Smooth muscle cell (in vitro differentiated cells): ENCODE measurements at regions not wholly inside any gene's neighbourhood (a gene's known extent, or its start where the extent isn't known, plus 50 kb on each side); places are given as distances from the start of the nearest gene placed in this dataset.

Experiments
- DNase-seq: peaks from one replicate; lab custom pipeline; 2025; ENCODE audit not compliant: unreplicated experiment; lab: John Stamatoyannopoulos, UW
- H2AFZ ChIP-seq: fragments of 200-600 bp; sonication (generic); 2 replicates; pipeline ENCODE4 v1.6.0; 2016; ENCODE audit warnings: antibody characterized with exemption, low read depth, mild to moderate bottlenecking
- H3F3A ChIP-seq: fragments of 200-600 bp; sonication (generic); 2 replicates; pipeline ENCODE4 v1.6.0; 2017; ENCODE audit warnings: antibody characterized with exemption, low read depth
- H3K27ac ChIP-seq: fragments of 200-600 bp; sonication (generic); 2 replicates; pipeline ENCODE4 v1.5.1; 2016; ENCODE audit warnings: low read depth, mild to moderate bottlenecking
- H3K27me3 ChIP-seq: fragments of 200-600 bp; sonication (generic); 2 replicates; pipeline ENCODE4 v1.6.1; 2016; ENCODE audit warnings: low read depth, mild to moderate bottlenecking
- H3K36me3 ChIP-seq: fragments of 200-600 bp; sonication (generic); 2 replicates; pipeline ENCODE4 v1.5.1; 2016; ENCODE audit warnings: low read depth
- H3K4me1 ChIP-seq: fragments of 200-600 bp; sonication (generic); 2 replicates; pipeline ENCODE4 v1.5.1; 2016; ENCODE audit warnings: low read depth
- H3K4me2 ChIP-seq: fragments of 200-600 bp; sonication (generic); 2 replicates; pipeline ENCODE4 v1.6.0; 2016; ENCODE audit warnings: mild to moderate bottlenecking
- H3K4me3 ChIP-seq: fragments of 200-600 bp; sonication (generic); 2 replicates; pipeline ENCODE4 v1.5.1; 2016; ENCODE audit warnings: mild to moderate bottlenecking
- H3K79me2 ChIP-seq: fragments of 200-600 bp; sonication (generic); 2 replicates; pipeline ENCODE4 v1.6.0; 2016; ENCODE audit warnings: low read depth, mild to moderate bottlenecking
- H3K9ac ChIP-seq: fragments of 200-600 bp; sonication (generic); 2 replicates; pipeline ENCODE4 v1.6.0; 2016; ENCODE audit warnings: low read depth
- H3K9me3 ChIP-seq: fragments of 200-600 bp; sonication (generic); replicated peaks from 2 replicates; pipeline ENCODE4 v1.5.1; 2016; ENCODE audit warnings: low read depth
- H4K20me1 ChIP-seq: fragments of 200-600 bp; sonication (generic); 2 replicates; pipeline ENCODE4 v1.6.0; 2016; ENCODE audit warnings: low read depth
- WGBS: methylation state at CpG from one replicate; pipeline ENCODE4 v1.1.7; 2016; ENCODE audit warnings: low lambda C conversion rate; 5-methylcytosine and 5-hydroxymethylcytosine counted together
- TF ChIP-seq, protein P1 (sequence below): fragments of 200-600 bp; sonication (generic); IDR thresholded peaks from 2 replicates; pipeline ENCODE4 v1.5.1; 2017; ENCODE audit warnings: borderline replicate concordance, mild to moderate bottlenecking, antibody characterized with exemption; ENCODE audit not compliant: insufficient read depth, poor library complexity, severe bottlenecking

DNA sequence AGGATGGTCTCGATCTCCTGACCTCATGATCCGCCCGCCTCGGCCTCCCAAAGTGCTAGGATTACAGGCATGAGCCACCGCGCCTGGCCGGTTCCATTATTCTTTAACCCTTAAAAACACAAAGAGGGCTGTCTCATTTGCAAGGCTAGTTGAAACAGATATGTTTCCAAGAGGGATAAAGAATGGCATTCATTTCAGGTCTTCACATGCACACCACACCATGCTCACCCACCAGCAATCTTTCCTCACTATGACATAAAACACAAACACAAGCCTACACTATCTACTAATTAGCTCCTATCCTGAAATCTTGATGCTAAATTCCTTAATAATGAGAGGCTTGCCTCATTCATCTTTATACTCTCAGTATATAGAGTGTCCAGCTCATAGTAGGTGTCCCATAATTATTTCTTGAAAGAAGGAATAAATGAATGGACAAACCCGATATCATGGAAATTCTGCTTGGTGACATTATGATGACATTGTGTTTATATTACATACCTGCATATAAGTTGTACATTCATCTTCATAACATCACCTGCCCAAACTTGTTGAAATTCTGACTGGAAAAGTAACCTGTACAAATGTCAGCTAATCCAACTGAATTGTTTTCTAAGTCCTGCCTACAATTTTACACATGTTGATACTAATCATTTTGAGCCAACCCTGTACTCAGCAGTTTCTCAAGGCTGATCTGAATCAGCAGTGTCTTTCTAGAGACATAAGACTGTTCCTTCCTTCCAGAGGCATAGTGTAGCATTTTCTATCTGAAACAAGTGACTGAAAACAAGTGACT, 408.5 kb downstream of the KLHL13 start:
- H3K9me3 ChIP-seq, result no peaks in the 10 kb centered on the region
- H3K36me3 ChIP-seq, result no peaks in the 10 kb centered on the region
- no peaks in the 10 kb centered on the region for H3F3A ChIP-seq
- no peak overlapping the region for H2AFZ ChIP-seq
- no peak overlapping the region for H3K9ac ChIP-seq
- no peak overlapping the region for H3K4me2 ChIP-seq
- H3K27me3 ChIP-seq, result no peaks in the 10 kb centered on the region
- no peak overlapping the region for H3K27ac ChIP-seq
- DNase-seq, result no peak
- H3K79me2 ChIP-seq, result no peaks in the 10 kb centered on the region
- 90% methylated on average over 8 of the region's 8 CpGs for WGBS
- H3K4me1 ChIP-seq, result no peaks in the 10 kb centered on the region
- no peaks in the 10 kb centered on the region for H4K20me1 ChIP-seq
- no peak overlapping the region for H3K4me3 ChIP-seq
- TF ChIP-seq, protein P1, sequence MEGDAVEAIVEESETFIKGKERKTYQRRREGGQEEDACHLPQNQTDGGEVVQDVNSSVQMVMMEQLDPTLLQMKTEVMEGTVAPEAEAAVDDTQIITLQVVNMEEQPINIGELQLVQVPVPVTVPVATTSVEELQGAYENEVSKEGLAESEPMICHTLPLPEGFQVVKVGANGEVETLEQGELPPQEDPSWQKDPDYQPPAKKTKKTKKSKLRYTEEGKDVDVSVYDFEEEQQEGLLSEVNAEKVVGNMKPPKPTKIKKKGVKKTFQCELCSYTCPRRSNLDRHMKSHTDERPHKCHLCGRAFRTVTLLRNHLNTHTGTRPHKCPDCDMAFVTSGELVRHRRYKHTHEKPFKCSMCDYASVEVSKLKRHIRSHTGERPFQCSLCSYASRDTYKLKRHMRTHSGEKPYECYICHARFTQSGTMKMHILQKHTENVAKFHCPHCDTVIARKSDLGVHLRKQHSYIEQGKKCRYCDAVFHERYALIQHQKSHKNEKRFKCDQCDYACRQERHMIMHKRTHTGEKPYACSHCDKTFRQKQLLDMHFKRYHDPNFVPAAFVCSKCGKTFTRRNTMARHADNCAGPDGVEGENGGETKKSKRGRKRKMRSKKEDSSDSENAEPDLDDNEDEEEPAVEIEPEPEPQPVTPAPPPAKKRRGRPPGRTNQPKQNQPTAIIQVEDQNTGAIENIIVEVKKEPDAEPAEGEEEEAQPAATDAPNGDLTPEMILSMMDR, result no peak

DNA sequence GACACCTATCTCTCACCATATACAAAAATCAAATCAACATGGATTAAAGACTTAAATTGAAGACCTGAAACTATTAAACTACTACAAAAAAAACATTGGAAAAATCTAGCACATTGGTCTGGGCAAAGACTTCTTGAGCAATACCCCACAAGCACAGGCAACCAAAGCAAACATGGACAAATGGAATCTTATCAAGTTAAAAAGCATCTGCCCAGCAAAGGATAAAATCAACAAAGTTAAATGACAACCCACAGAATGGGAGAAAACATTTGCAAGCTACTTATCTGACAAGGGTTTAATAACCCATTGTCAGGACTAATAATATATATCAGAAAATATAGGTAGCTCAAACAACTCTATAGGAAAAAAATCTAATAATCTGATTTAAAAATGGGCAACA, 415.6 kb downstream of the KLHL13 start:
- Histone ChIP-seq H4K20me1 (no peaks in the 10 kb centered on the region), H3K4me3 (no peak overlapping the region), H3K9me3 (no peaks in the 10 kb centered on the region)

DNA sequence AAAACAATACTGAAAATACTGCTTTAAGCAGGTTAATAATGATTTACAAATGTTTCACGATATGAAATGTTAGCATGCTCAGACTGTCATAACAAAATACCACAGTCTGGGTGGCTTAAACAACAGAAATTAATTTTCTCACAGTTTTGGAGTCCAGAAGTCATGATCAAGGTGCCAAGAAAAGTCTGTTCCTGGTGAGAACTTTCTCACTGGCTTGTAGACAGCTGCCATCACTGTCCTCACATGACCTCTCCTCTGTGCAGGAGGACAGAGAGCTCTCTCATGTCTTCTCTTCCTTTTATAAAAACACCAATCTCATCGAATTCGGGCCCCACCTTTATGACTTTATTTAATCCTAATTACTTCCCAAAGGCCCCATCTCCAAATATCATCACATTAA, 426.7 kb downstream of the KLHL13 start:
- H3K79me2 ChIP-seq, result no peaks in the 10 kb centered on the region
- H3F3A ChIP-seq, result no peaks in the 10 kb centered on the region
- DNase-seq, result no peak
- H3K27me3 ChIP-seq, result no peaks in the 10 kb centered on the region
- H3K9me3 ChIP-seq, result no peaks in the 10 kb centered on the region
- TF ChIP-seq, protein P1, result no peak
- H2AFZ ChIP-seq, result no peak overlapping the region
- H3K9ac ChIP-seq, result no peak overlapping the region
- no peak overlapping the region for H3K4me2 ChIP-seq
- no peaks in the 10 kb centered on the region for H3K36me3 ChIP-seq
- no peak overlapping the region for H3K4me3 ChIP-seq
- 25% methylated on average over 3 of the region's 3 CpGs for WGBS
- H3K27ac ChIP-seq, result no peak overlapping the region
- no peaks in the 10 kb centered on the region for H3K4me1 ChIP-seq
- no peaks in the 10 kb centered on the region for H4K20me1 ChIP-seq

More for the DNA sequence above, 415.6 kb downstream of the KLHL13 start:
- Histone ChIP-seq H3K27me3 (no peaks in the 10 kb centered on the region), H2AFZ (no peak overlapping the region), H3K4me2 (no peak overlapping the region), H3F3A (no peaks in the 10 kb centered on the region), H3K9ac (no peak overlapping the region), H3K36me3 (no peaks in the 10 kb centered on the region), H3K27ac (no peak overlapping the region), H3K79me2 (no peaks in the 10 kb centered on the region), H3K4me1 (no peaks in the 10 kb centered on the region)
- DNase-seq, result no peak
- TF ChIP-seq, protein P1, result no peak

DNA sequence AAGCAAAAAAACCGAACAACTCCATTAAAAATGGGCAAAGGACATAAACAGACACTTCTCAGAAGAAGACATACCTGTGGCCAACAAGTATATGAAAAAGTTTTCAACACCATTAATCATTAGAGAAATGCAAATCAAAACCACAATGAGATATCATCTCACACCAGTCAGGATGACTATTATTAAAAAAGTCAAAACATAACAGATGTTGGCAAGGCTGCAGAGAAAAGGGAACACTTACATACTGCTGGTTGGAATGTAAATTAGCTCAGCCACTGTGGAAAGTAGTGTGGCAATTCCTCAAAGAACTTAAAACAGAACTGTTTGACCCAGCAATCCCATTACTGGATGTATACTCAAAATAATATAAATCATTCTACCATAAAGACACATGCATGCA, 436.3 kb downstream of the KLHL13 start:
- Histone ChIP-seq H3F3A (no peaks in the 10 kb centered on the region), H3K4me1 (no peaks in the 10 kb centered on the region), H3K27ac (no peak overlapping the region), H3K36me3 (no peaks in the 10 kb centered on the region), H4K20me1 (no peaks in the 10 kb centered on the region), H2AFZ (no peak overlapping the region), H3K4me3 (no peak overlapping the region), H3K9ac (no peak overlapping the region), H3K79me2 (no peaks in the 10 kb centered on the region), H3K27me3 (no peaks in the 10 kb centered on the region), H3K4me2 (no peak overlapping the region), H3K9me3 (no peaks in the 10 kb centered on the region)
- no peak for DNase-seq
- TF ChIP-seq, protein P1, result no peak
- 78% methylated on average over 1 of the region's 1 CpG for WGBS
